ENCODE measurements at regions not wholly inside any gene's neighbourhood (a gene's known extent, or its start where the extent isn't known, plus 50 kb on each side); places are given as distances from the start of the nearest gene placed in this dataset.

GRCh38 chr9:124084087-124084486 lies 72.5 kb downstream of the LHX2 start:
- no peak for TF ChIP-seq SIN3A (IDR thresholded peaks at IDR 0.05; ENCODE audit: borderline replicate concordance, insufficient read depth, low read length)
- TF ChIP-seq POLR2AphosphoS5 (IDR thresholded peaks at IDR 0.05; ENCODE audit: low read depth, low read length): no peak
- TF ChIP-seq REST (IDR thresholded peaks at IDR 0.05; ENCODE audit: insufficient read depth in 1 of 2, low read depth in 2 of 2, low read length in 2 of 2): no peak
- TF ChIP-seq TAF1 (IDR thresholded peaks at IDR 0.05; ENCODE audit: borderline replicate concordance, insufficient read depth, low read length): no peak
- no peak for TF ChIP-seq FOXP2 (optimal IDR thresholded peaks at IDR 0.05; ENCODE audit: borderline replicate concordance, extremely low read depth, extremely low read length, insufficient read depth)

- no peak for TF ChIP-seq POLR2AphosphoS5 (IDR thresholded peaks at IDR 0.05; ENCODE audit: low read depth, low read length)
Measured at GRCh38 chr9:124087226-124087625, 75.7 kb downstream of the LHX2 start.

- TF ChIP-seq REST (IDR thresholded peaks at IDR 0.05; ENCODE audit: insufficient read depth in 1 of 2, low read depth in 2 of 2, low read length in 2 of 2): no peak
Measured at GRCh38 chr9:124088476-124088837, 76.9 kb downstream of the LHX2 start.

- TF ChIP-seq SIN3A (IDR thresholded peaks at IDR 0.05; ENCODE audit: borderline replicate concordance, insufficient read depth, low read length) (no peak), POLR2AphosphoS5 (IDR thresholded peaks at IDR 0.05; ENCODE audit: low read depth, low read length) (no peak), REST (IDR thresholded peaks at IDR 0.05; ENCODE audit: insufficient read depth in 1 of 2, low read depth in 2 of 2, low read length in 2 of 2) (no peak), TAF1 (IDR thresholded peaks at IDR 0.05; ENCODE audit: borderline replicate concordance, insufficient read depth, low read length) (no peak)
Measured at GRCh38 chr9:124098141-124098905, 86.8 kb downstream of the LHX2 start.

GRCh38 chr9:124099860-124100259 lies 88.3 kb downstream of the LHX2 start:
- TF ChIP-seq REST (IDR thresholded peaks at IDR 0.05; ENCODE audit: insufficient read depth in 1 of 2, low read depth in 2 of 2, low read length in 2 of 2): no peak
- no peak for TF ChIP-seq FOXP2 (optimal IDR thresholded peaks at IDR 0.05; ENCODE audit: borderline replicate concordance, extremely low read depth, extremely low read length, insufficient read depth)
- no peak for TF ChIP-seq POLR2AphosphoS5 (IDR thresholded peaks at IDR 0.05; ENCODE audit: low read depth, low read length)
- no peak for TF ChIP-seq SIN3A (IDR thresholded peaks at IDR 0.05; ENCODE audit: borderline replicate concordance, insufficient read depth, low read length)
- TF ChIP-seq TAF1 (IDR thresholded peaks at IDR 0.05; ENCODE audit: borderline replicate concordance, insufficient read depth, low read length): no peak
